ENCODE measurements at regions not wholly inside any gene's neighbourhood (a gene's known extent, or its start where the extent isn't known, plus 50 kb on each side); places are given as distances from the start of the nearest gene placed in this dataset.
"Not testable (repeated sequence)": the region's sequence is repeated elsewhere in the genome, so short reads cannot be mapped to it uniquely, and the experiment has no call there.

DNA sequence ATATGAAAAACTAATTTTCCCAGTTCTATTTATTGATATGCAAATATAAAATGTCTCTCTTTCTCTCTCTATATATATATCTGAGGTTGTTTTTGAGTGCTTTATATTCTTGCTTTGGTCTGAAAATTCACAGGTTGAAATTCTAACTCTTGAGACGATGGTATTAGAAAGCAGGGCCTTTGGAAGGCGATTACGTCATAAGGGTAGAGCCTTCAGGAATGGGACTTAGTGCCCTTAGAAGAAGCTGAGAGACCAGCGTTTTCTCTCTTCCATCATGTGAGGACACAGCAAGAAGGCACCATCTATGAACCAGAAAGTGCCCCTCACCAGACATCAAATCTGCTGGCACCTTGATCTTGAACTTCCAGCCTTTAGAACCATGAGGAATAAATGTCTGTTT lies 57.4 kb upstream of the PAXBP1 start:
- CTCF ChIA-PET = no interaction called here
- no peaks in the 10 kb centered on the region for H3K4me1 Mint-ChIP-seq (ENCODE audit: low read depth, unreplicated experiment)
- DNase-seq = no peak
- no peak overlapping the region for H3K4me3 Mint-ChIP-seq (ENCODE audit: unreplicated experiment)
- POLR2A ChIA-PET = interaction anchor here (0.5 kb wide), 1 partner anchor 521 kb away, joined by 3 read pairs; no protein-coding TSS in a partner anchor
- no peaks in the 10 kb centered on the region for H3K9me3 Mint-ChIP-seq (ENCODE audit: unreplicated experiment)
- H3K27me3 Mint-ChIP-seq (ENCODE audit: insufficient read depth, unreplicated experiment) = peaks cover 3% of the 10 kb centered on the region
- Histone ChIP-seq H3K27me3 (replicated peaks; ENCODE audit: control insufficient read depth, insufficient read depth, low read length) (no peaks in the 10 kb centered on the region), H3K36me3 (ENCODE audit: control insufficient read depth, insufficient read depth, low read length) (no peaks in the 10 kb centered on the region), H3K9me3 (no peaks in the 10 kb centered on the region), H3K4me1 (no peaks in the 10 kb centered on the region), H3K4me3 (ENCODE audit: low read depth, low read length) (no peak overlapping the region)
- TF ChIP-seq, protein P1, sequence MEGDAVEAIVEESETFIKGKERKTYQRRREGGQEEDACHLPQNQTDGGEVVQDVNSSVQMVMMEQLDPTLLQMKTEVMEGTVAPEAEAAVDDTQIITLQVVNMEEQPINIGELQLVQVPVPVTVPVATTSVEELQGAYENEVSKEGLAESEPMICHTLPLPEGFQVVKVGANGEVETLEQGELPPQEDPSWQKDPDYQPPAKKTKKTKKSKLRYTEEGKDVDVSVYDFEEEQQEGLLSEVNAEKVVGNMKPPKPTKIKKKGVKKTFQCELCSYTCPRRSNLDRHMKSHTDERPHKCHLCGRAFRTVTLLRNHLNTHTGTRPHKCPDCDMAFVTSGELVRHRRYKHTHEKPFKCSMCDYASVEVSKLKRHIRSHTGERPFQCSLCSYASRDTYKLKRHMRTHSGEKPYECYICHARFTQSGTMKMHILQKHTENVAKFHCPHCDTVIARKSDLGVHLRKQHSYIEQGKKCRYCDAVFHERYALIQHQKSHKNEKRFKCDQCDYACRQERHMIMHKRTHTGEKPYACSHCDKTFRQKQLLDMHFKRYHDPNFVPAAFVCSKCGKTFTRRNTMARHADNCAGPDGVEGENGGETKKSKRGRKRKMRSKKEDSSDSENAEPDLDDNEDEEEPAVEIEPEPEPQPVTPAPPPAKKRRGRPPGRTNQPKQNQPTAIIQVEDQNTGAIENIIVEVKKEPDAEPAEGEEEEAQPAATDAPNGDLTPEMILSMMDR (IDR thresholded peaks at IDR 0.05; ENCODE audit: insufficient read depth in 1 of 2, low read depth in 1 of 2, low read length in 1 of 2, severe bottlenecking in 1 of 2, unreplicated experiment in 1 of 2) = no peak
- BruUV-seq (replicated peaks) = no TSS peak
- intact Hi-C loops (cut with micrococcal nuclease; ENCODE audit: unreplicated experiment) = no loop called here
- H3K36me3 Mint-ChIP-seq (ENCODE audit: insufficient read depth, unreplicated experiment) = no peaks in the 10 kb centered on the region
- H3K27ac Mint-ChIP-seq (ENCODE audit: unreplicated experiment) = no peak overlapping the region

GRCh38 chr21:32829504-32829903 lies 57.9 kb upstream of the PAXBP1 start:
- Mint-ChIP-seq H3K4me3 (ENCODE audit: unreplicated experiment) (no peak overlapping the region), H3K9me3 (ENCODE audit: unreplicated experiment) (no peaks in the 10 kb centered on the region), H3K4me1 (ENCODE audit: low read depth, unreplicated experiment) (no peaks in the 10 kb centered on the region), H3K27me3 (ENCODE audit: insufficient read depth, unreplicated experiment) (peaks cover 3% of the 10 kb centered on the region), H3K27ac (ENCODE audit: unreplicated experiment) (no peak overlapping the region), H3K36me3 (ENCODE audit: insufficient read depth, unreplicated experiment) (no peaks in the 10 kb centered on the region)
- ChIA-PET POLR2A (interaction anchor here (0.5 kb wide), 1 partner anchor 522 kb away, joined by 3 read pairs; no protein-coding TSS in a partner anchor), CTCF (no interaction called here)
- no peak for DNase-seq
- no peaks in the 10 kb centered on the region for H3K9me3 ChIP-seq
- TF ChIP-seq, protein P1 (IDR thresholded peaks at IDR 0.05; ENCODE audit: insufficient read depth in 1 of 2, low read depth in 1 of 2, low read length in 1 of 2, severe bottlenecking in 1 of 2, unreplicated experiment in 1 of 2) = no peak
- no peaks in the 10 kb centered on the region for H3K36me3 ChIP-seq (ENCODE audit: control insufficient read depth, insufficient read depth, low read length)
- intact Hi-C loops (cut with micrococcal nuclease; ENCODE audit: unreplicated experiment) = no loop called here
- H3K27me3 ChIP-seq (replicated peaks; ENCODE audit: control insufficient read depth, insufficient read depth, low read length) = no peaks in the 10 kb centered on the region
- H3K4me3 ChIP-seq (ENCODE audit: low read depth, low read length) = no peak overlapping the region
- no peaks in the 10 kb centered on the region for H3K4me1 ChIP-seq
- BruUV-seq (replicated peaks) = no TSS peak

DNA sequence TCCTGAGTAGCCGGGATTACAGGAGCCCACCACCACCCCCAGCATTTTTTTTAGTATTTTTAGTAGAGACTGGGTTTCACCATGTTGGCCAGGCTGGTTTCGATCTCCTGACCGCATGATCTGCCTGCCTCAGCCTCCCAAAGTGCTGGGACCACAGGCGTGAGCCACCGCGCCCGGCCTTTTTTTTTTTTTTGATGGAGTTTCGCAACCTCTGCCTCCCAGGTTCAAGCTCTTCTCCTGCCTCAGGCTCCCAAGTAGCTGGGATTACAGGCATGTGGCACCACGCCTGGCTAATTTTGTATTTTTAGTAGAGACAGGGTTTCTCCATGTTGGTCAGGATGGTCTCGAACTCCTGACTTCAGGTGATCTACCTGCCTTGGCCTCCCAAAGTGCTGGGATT lies 60.2 kb upstream of the PAXBP1 start:
- intact Hi-C loops (cut with micrococcal nuclease; ENCODE audit: unreplicated experiment) = loop anchor here (5.0 kb wide), 1 partner anchor 86 kb away; no protein-coding TSS in a partner anchor
- DNase-seq; H3K27ac Mint-ChIP-seq (ENCODE audit: unreplicated experiment); H3K27me3 ChIP-seq (replicated peaks; ENCODE audit: control insufficient read depth, insufficient read depth, low read length); POLR2A ChIA-PET; H3K4me1 Mint-ChIP-seq (ENCODE audit: low read depth, unreplicated experiment); H3K27me3 Mint-ChIP-seq (ENCODE audit: insufficient read depth, unreplicated experiment); H3K4me3 Mint-ChIP-seq (ENCODE audit: unreplicated experiment); H3K9me3 ChIP-seq; H3K4me3 ChIP-seq (ENCODE audit: low read depth, low read length); H3K9me3 Mint-ChIP-seq (ENCODE audit: unreplicated experiment); H3K36me3 ChIP-seq (ENCODE audit: control insufficient read depth, insufficient read depth, low read length); H3K4me1 ChIP-seq; H3K36me3 Mint-ChIP-seq (ENCODE audit: insufficient read depth, unreplicated experiment); BruUV-seq (replicated peaks): not testable (repeated sequence)
- CTCF ChIA-PET = interaction anchor here (0.6 kb wide), 1 partner anchor 398 kb away, joined by 3 read pairs; the partner anchor contains the start of gene IFNAR2
